Neural cell (in vitro differentiated cells): ENCODE measurements at regions not wholly inside any gene's neighbourhood (a gene's known extent, or its start where the extent isn't known, plus 50 kb on each side); places are given as distances from the start of the nearest gene placed in this dataset.

Source experiments
- H2AFZ ChIP-seq: fragments of 200-600, 300-800 bp; sonication (generic), shearing (Covaris generic); 2 replicates; pipeline ENCODE4 v1.6.0; 2014; ENCODE audit warnings: low read depth, mild to moderate bottlenecking, antibody characterized with exemption, low read length, moderate library complexity
- H3F3A ChIP-seq: fragments of 200-600 bp; shearing (Covaris generic); 2 replicates; pipeline ENCODE4 v1.6.1; 2016; ENCODE audit warnings: mild to moderate bottlenecking, moderate library complexity, mixed read lengths, antibody characterized with exemption, low read length; ENCODE audit not compliant: insufficient read depth, poor library complexity, severe bottlenecking
- H3K27ac ChIP-seq: fragments of 200-600, 300-800 bp; sonication (generic), shearing (Covaris generic); 2 replicates; pipeline ENCODE4 v1.5.1; 2014; ENCODE audit warnings: mild to moderate bottlenecking, low read length, moderate library complexity
- H3K27me3 ChIP-seq: fragments of 300-800, 200-600 bp; sonication (generic), shearing (Covaris generic); 2 replicates; pipeline ENCODE4 v1.6.0; 2014; ENCODE audit warnings: mild to moderate bottlenecking, low read depth, low read length, moderate library complexity; ENCODE audit not compliant: insufficient read depth
- H3K36me3 ChIP-seq: fragments of 300-800, 200-600 bp; sonication (generic), shearing (Covaris generic); 2 replicates; pipeline ENCODE4 v1.5.1; 2014; ENCODE audit warnings: mild to moderate bottlenecking, antibody characterized with exemption, low read length, moderate library complexity; ENCODE audit not compliant: insufficient read depth
- H3K4me2 ChIP-seq: fragments of 300-800, 200-600 bp; sonication (generic), shearing (Covaris generic); 2 replicates; pipeline ENCODE4 v1.6.0; 2014; ENCODE audit warnings: mild to moderate bottlenecking, low read length
- H3K4me3 ChIP-seq: fragments of 300-800, 200-600 bp; sonication (generic), shearing (Covaris generic); 2 replicates; pipeline ENCODE4 v1.5.1; 2014; ENCODE audit warnings: mild to moderate bottlenecking, low read length, moderate library complexity
- H3K79me2 ChIP-seq: fragments of 200-600 bp; shearing (Covaris generic); replicated peaks from 2 replicates; pipeline ENCODE4 v1.6.0; 2014; ENCODE audit warnings: mild to moderate bottlenecking, low read length, moderate library complexity; ENCODE audit not compliant: insufficient read depth
- H3K9ac ChIP-seq: fragments of 300-800, 200-600 bp; sonication (generic), shearing (Covaris generic); 2 replicates; pipeline ENCODE4 v1.6.1; 2016; ENCODE audit warnings: mild to moderate bottlenecking, low read length, mixed read lengths
- H3K9me2 ChIP-seq: fragments of 200-600 bp; shearing (Covaris generic); 2 replicates; pipeline ENCODE4 v1.6.1; 2016; ENCODE audit warnings: mild to moderate bottlenecking, low read length, mixed read lengths; ENCODE audit not compliant: insufficient read depth
- H3K9me3 ChIP-seq: fragments of 200-600, 300-800 bp; sonication (generic), shearing (Covaris generic); 2 replicates; pipeline ENCODE4 v1.6.1; 2016; ENCODE audit warnings: mild to moderate bottlenecking, mixed run types, low read length, moderate library complexity, mixed read lengths
- H4K20me1 ChIP-seq: fragments of 200-600 bp; shearing (Covaris generic); 2 replicates; pipeline ENCODE4 v1.6.1; 2016; ENCODE audit warnings: mild to moderate bottlenecking, mixed run types; ENCODE audit not compliant: insufficient read depth
- EP300 ChIP-seq: fragments of 450-650 bp; conservative IDR thresholded peaks from 2 replicates; pipeline ENCODE4 v1.6.1; 2014; ENCODE audit warnings: antibody characterized with exemption, mild to moderate bottlenecking, moderate library complexity; ENCODE audit not compliant: poor library complexity, severe bottlenecking
- EZH2 ChIP-seq: fragments of 200-600, 300-800 bp; shearing (Covaris generic), sonication (generic); IDR thresholded peaks from 2 replicates; pipeline ENCODE4 v1.6.1; 2014; ENCODE audit warnings: antibody characterized with exemption, low read length, borderline replicate concordance, mild to moderate bottlenecking; ENCODE audit not compliant: insufficient read depth, poor library complexity, severe bottlenecking
- MXI1 ChIP-seq: fragments of 450-650 bp; conservative IDR thresholded peaks from 2 replicates; pipeline ENCODE4 v1.6.1; 2014; ENCODE audit warnings: antibody characterized with exemption, mild to moderate bottlenecking; ENCODE audit not compliant: poor library complexity, severe bottlenecking
- POLR2AphosphoS5 ChIP-seq: IDR thresholded peaks from 2 replicates; pipeline ENCODE4 v1.6.1; 2012
- RAD21 ChIP-seq: fragments of 450-650 bp; conservative IDR thresholded peaks from 2 replicates; pipeline ENCODE4 v1.6.1; 2014; ENCODE audit warnings: antibody characterized with exemption, mild to moderate bottlenecking, moderate library complexity
- REST ChIP-seq: IDR thresholded peaks from 2 replicates; pipeline ENCODE4 v1.6.1; 2012; ENCODE audit warnings: borderline replicate concordance
- SMC3 ChIP-seq: fragments of 450-650 bp; conservative IDR thresholded peaks from 2 replicates; pipeline ENCODE4 v1.6.1; 2014; ENCODE audit warnings: antibody characterized with exemption, mild to moderate bottlenecking, moderate library complexity; ENCODE audit not compliant: poor library complexity
- TAF1 ChIP-seq: IDR thresholded peaks from 2 replicates; pipeline ENCODE4 v1.6.1; 2012; ENCODE audit warnings: low read depth
- TF ChIP-seq, protein P1 (sequence below): fragments of 450-650 bp; IDR thresholded peaks from 2 replicates; pipeline ENCODE4 v1.5.1; 2014; ENCODE audit warnings: antibody characterized with exemption, mild to moderate bottlenecking, moderate library complexity; ENCODE audit not compliant: poor library complexity, severe bottlenecking

GRCh38 chr9:107703651-107704050 is 214.1 kb upstream of the KLF4 start:
- H3K36me3 ChIP-seq = no peaks in the 10 kb centered on the region
- H4K20me1 ChIP-seq = no peaks in the 10 kb centered on the region
- H3K79me2 ChIP-seq = no peaks in the 10 kb centered on the region
- no peak overlapping the region for H3K27ac ChIP-seq
- no peaks in the 10 kb centered on the region for H3K9me3 ChIP-seq
- no peaks in the 10 kb centered on the region for H3K27me3 ChIP-seq
- H3K9me2 ChIP-seq = no peaks in the 10 kb centered on the region
- no peaks in the 10 kb centered on the region for H3F3A ChIP-seq
- H3K9ac ChIP-seq = no peak overlapping the region
- H2AFZ ChIP-seq = no peak overlapping the region
- no peak overlapping the region for H3K4me2 ChIP-seq
- H3K4me3 ChIP-seq = no peak overlapping the region
- no peak for TF ChIP-seq REST
- no peak for TF ChIP-seq POLR2AphosphoS5
- no peak for TF ChIP-seq TAF1
- no peak for TF ChIP-seq EZH2
- TF ChIP-seq, protein P1, sequence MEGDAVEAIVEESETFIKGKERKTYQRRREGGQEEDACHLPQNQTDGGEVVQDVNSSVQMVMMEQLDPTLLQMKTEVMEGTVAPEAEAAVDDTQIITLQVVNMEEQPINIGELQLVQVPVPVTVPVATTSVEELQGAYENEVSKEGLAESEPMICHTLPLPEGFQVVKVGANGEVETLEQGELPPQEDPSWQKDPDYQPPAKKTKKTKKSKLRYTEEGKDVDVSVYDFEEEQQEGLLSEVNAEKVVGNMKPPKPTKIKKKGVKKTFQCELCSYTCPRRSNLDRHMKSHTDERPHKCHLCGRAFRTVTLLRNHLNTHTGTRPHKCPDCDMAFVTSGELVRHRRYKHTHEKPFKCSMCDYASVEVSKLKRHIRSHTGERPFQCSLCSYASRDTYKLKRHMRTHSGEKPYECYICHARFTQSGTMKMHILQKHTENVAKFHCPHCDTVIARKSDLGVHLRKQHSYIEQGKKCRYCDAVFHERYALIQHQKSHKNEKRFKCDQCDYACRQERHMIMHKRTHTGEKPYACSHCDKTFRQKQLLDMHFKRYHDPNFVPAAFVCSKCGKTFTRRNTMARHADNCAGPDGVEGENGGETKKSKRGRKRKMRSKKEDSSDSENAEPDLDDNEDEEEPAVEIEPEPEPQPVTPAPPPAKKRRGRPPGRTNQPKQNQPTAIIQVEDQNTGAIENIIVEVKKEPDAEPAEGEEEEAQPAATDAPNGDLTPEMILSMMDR = no peak
- TF ChIP-seq EP300 = no peak
- TF ChIP-seq RAD21 = no peak
- TF ChIP-seq MXI1 = no peak
- no peak for TF ChIP-seq SMC3

- no peak overlapping the region for H3K4me2 ChIP-seq
- H3K27ac ChIP-seq = no peak overlapping the region
- H3K9me2 ChIP-seq = no peaks in the 10 kb centered on the region
- H3K27me3 ChIP-seq = no peaks in the 10 kb centered on the region
- no peaks in the 10 kb centered on the region for H3F3A ChIP-seq
- TF ChIP-seq EP300 = no peak
- no peak for TF ChIP-seq SMC3
- no peak for TF ChIP-seq EZH2
- TF ChIP-seq RAD21 = no peak
- TF ChIP-seq TAF1 = no peak
- TF ChIP-seq, protein P1 = no peak
- TF ChIP-seq REST = no peak
- TF ChIP-seq MXI1 = no peak
- no peak for TF ChIP-seq POLR2AphosphoS5
- H3K9me3 ChIP-seq = no peaks in the 10 kb centered on the region
- H3K4me3 ChIP-seq = no peak overlapping the region
- no peaks in the 10 kb centered on the region for H4K20me1 ChIP-seq
- H2AFZ ChIP-seq = no peak overlapping the region
- H3K79me2 ChIP-seq = no peaks in the 10 kb centered on the region
- H3K9ac ChIP-seq = no peak overlapping the region
- H3K36me3 ChIP-seq = no peaks in the 10 kb centered on the region
Observed at GRCh38 chr9:107700847-107701246, 211.3 kb upstream of the KLF4 start.
